ENCODE measurements at regions not wholly inside any gene's neighbourhood (a gene's known extent, or its start where the extent isn't known, plus 50 kb on each side); places are given as distances from the start of the nearest gene placed in this dataset.

- ATAC-seq (replicated peaks in 1 of 4) (no peak), DNase-seq (no peak)
- Mint-ChIP-seq H3K4me1 (no peaks in the 10 kb centered on the region), H3K4me3 (no peak overlapping the region), H3K9me3 (no peaks in the 10 kb centered on the region), H3K36me3 (no peaks in the 10 kb centered on the region), H3K27me3 (peaks cover 9 to 14% of the 10 kb centered on the region in 2 donors), H3K27ac (no peak overlapping the region)
- H3K36me3 ChIP-seq (ENCODE audit: control insufficient read depth in 2 of 2, extremely low read depth in 1 of 2, insufficient read depth in 1 of 2, low read length in 1 of 2): no peaks in the 10 kb centered on the region
- ChIA-PET CTCF (no interaction called here), POLR2A (no interaction called here)
- H3K4me3 ChIP-seq (ENCODE audit: control insufficient read depth in 1 of 2, extremely low read depth in 1 of 2, low read length in 1 of 2): no peak overlapping the region
- no CpG with 5 or more reads among the region's 3 CpGs for WGBS (ENCODE audit: insufficient coverage)
- peaks cover 0 to 8% of the 10 kb centered on the region in 2 experiments for H3K27me3 ChIP-seq (replicated peaks in 1 of 2; ENCODE audit: control insufficient read depth in 2 of 2, extremely low read depth in 1 of 2, insufficient read depth in 2 of 2, low read length in 1 of 2)
- no peaks in the 10 kb centered on the region for H3K4me1 ChIP-seq (ENCODE audit: control insufficient read depth in 1 of 2, extremely low read depth in 1 of 2, insufficient read depth in 2 of 2, low read length in 2 of 2)
- H3K27ac ChIP-seq (ENCODE audit: low read length): no peak overlapping the region
- no peaks in the 10 kb centered on the region for H3K9me3 ChIP-seq
These were observed 104.8 kb upstream of the RAB12 start for GRCh38 chr18:8504424-8504823.

GRCh38 chr18:8504880-8505435 lies 104.3 kb upstream of the RAB12 start:
- Histone ChIP-seq H3K27me3 (replicated peaks in 1 of 2; ENCODE audit: control insufficient read depth in 2 of 2, extremely low read depth in 1 of 2, insufficient read depth in 2 of 2, low read length in 1 of 2) (peaks cover 0 to 8% of the 10 kb centered on the region in 2 experiments), H3K4me3 (ENCODE audit: control insufficient read depth in 1 of 2, extremely low read depth in 1 of 2, low read length in 1 of 2) (no peak overlapping the region), H3K27ac (ENCODE audit: low read length) (no peak overlapping the region), H3K9me3 (no peaks in the 10 kb centered on the region), H3K4me1 (ENCODE audit: control insufficient read depth in 1 of 2, extremely low read depth in 1 of 2, insufficient read depth in 2 of 2, low read length in 2 of 2) (no peaks in the 10 kb centered on the region), H3K36me3 (ENCODE audit: control insufficient read depth in 2 of 2, extremely low read depth in 1 of 2, insufficient read depth in 1 of 2, low read length in 1 of 2) (no peaks in the 10 kb centered on the region)
- no peak overlapping the region for H3K4me3 Mint-ChIP-seq
- H3K27me3 Mint-ChIP-seq: peaks cover 9 to 14% of the 10 kb centered on the region in 2 donors
- no peak overlapping the region for H3K27ac Mint-ChIP-seq
- CTCF ChIA-PET: no interaction called here
- ATAC-seq (replicated peaks in 1 of 4) (no peak), DNase-seq (no peak)
- POLR2A ChIA-PET: no interaction called here
- H3K4me1 Mint-ChIP-seq: no peaks in the 10 kb centered on the region
- WGBS (ENCODE audit: insufficient coverage): 70% methylated on average over 7 of the region's 9 CpGs
- no peaks in the 10 kb centered on the region for H3K9me3 Mint-ChIP-seq
- H3K36me3 Mint-ChIP-seq: no peaks in the 10 kb centered on the region

- no peaks in the 10 kb centered on the region for H3K9me3 ChIP-seq
- ATAC-seq (replicated peaks in 1 of 4): no peak
- no peak overlapping the region for H3K27ac Mint-ChIP-seq
- no peaks in the 10 kb centered on the region for H3K36me3 Mint-ChIP-seq
- no peak overlapping the region for H3K27ac ChIP-seq (ENCODE audit: low read length)
- H3K4me1 ChIP-seq (ENCODE audit: control insufficient read depth in 1 of 2, extremely low read depth in 1 of 2, insufficient read depth in 2 of 2, low read length in 2 of 2): no peaks in the 10 kb centered on the region
- H3K27me3 Mint-ChIP-seq: peaks cover 5 to 14% of the 10 kb centered on the region in 2 donors
- H3K36me3 ChIP-seq (ENCODE audit: control insufficient read depth in 2 of 2, extremely low read depth in 1 of 2, insufficient read depth in 1 of 2, low read length in 1 of 2): no peaks in the 10 kb centered on the region
- no peak overlapping the region for H3K4me3 ChIP-seq (ENCODE audit: control insufficient read depth in 1 of 2, extremely low read depth in 1 of 2, low read length in 1 of 2)
- 89% methylated on average over 1 of the region's 10 CpGs for WGBS (ENCODE audit: insufficient coverage)
- no peaks in the 10 kb centered on the region for H3K4me1 Mint-ChIP-seq
- H3K4me3 Mint-ChIP-seq: no peak overlapping the region
- H3K9me3 Mint-ChIP-seq: no peaks in the 10 kb centered on the region
- CTCF ChIA-PET: no interaction called here
- peaks cover 0 to 8% of the 10 kb centered on the region in 2 experiments for H3K27me3 ChIP-seq (replicated peaks in 1 of 2; ENCODE audit: control insufficient read depth in 2 of 2, extremely low read depth in 1 of 2, insufficient read depth in 2 of 2, low read length in 1 of 2)
- POLR2A ChIA-PET: no interaction called here
- DNase-seq: no peak
These were observed 102.8 kb upstream of the RAB12 start for GRCh38 chr18:8506251-8507049.

- H3K27me3 ChIP-seq (replicated peaks in 1 of 2; ENCODE audit: control insufficient read depth in 2 of 2, extremely low read depth in 1 of 2, insufficient read depth in 2 of 2, low read length in 1 of 2): peaks cover 0 to 11% of the 10 kb centered on the region in 2 experiments
- no peaks in the 10 kb centered on the region for H3K9me3 ChIP-seq
- H3K27ac ChIP-seq (ENCODE audit: low read length): no peak overlapping the region
- H3K27ac Mint-ChIP-seq: no peak overlapping the region
- no peak overlapping the region for H3K4me3 ChIP-seq (ENCODE audit: control insufficient read depth in 1 of 2, extremely low read depth in 1 of 2, low read length in 1 of 2)
- DNase-seq: no peak
- H3K36me3 ChIP-seq (ENCODE audit: control insufficient read depth in 2 of 2, extremely low read depth in 1 of 2, insufficient read depth in 1 of 2, low read length in 1 of 2): no peaks in the 10 kb centered on the region
- whole genome bisulfite sequencing (ENCODE audit: insufficient coverage): no CpG with 5 or more reads among the region's 5 CpGs
- no peak for ATAC-seq (replicated peaks in 1 of 4)
- H3K4me1 Mint-ChIP-seq: no peaks in the 10 kb centered on the region
- H3K36me3 Mint-ChIP-seq: no peaks in the 10 kb centered on the region
- CTCF ChIA-PET: no interaction called here
- peaks cover under 1 to 13% of the 10 kb centered on the region in 2 donors for H3K27me3 Mint-ChIP-seq
- no peak overlapping the region for H3K4me3 Mint-ChIP-seq
- no peaks in the 10 kb centered on the region for H3K4me1 ChIP-seq (ENCODE audit: control insufficient read depth in 1 of 2, extremely low read depth in 1 of 2, insufficient read depth in 2 of 2, low read length in 2 of 2)
- POLR2A ChIA-PET: no interaction called here
- H3K9me3 Mint-ChIP-seq: no peaks in the 10 kb centered on the region
These were observed 101.9 kb upstream of the RAB12 start for GRCh38 chr18:8507361-8507760.

- Mint-ChIP-seq H3K27me3 (peaks cover 0 to 11% of the 10 kb centered on the region in 2 donors), H3K9me3 (no peaks in the 10 kb centered on the region), H3K4me1 (no peaks in the 10 kb centered on the region), H3K27ac (no peak overlapping the region), H3K36me3 (no peaks in the 10 kb centered on the region), H3K4me3 (no peak overlapping the region)
- ChIA-PET CTCF (no interaction called here), POLR2A (no interaction called here)
- Histone ChIP-seq H3K4me1 (ENCODE audit: control insufficient read depth in 1 of 2, extremely low read depth in 1 of 2, insufficient read depth in 2 of 2, low read length in 2 of 2) (no peaks in the 10 kb centered on the region), H3K9me3 (no peaks in the 10 kb centered on the region), H3K27ac (ENCODE audit: low read length) (no peak overlapping the region), H3K27me3 (replicated peaks in 1 of 2; ENCODE audit: control insufficient read depth in 2 of 2, extremely low read depth in 1 of 2, insufficient read depth in 2 of 2, low read length in 1 of 2) (peaks cover 0 to 8% of the 10 kb centered on the region in 2 experiments), H3K4me3 (ENCODE audit: control insufficient read depth in 1 of 2, extremely low read depth in 1 of 2, low read length in 1 of 2) (no peak overlapping the region), H3K36me3 (ENCODE audit: control insufficient read depth in 2 of 2, extremely low read depth in 1 of 2, insufficient read depth in 1 of 2, low read length in 1 of 2) (no peaks in the 10 kb centered on the region)
- DNase-seq (no peak), ATAC-seq (replicated peaks in 1 of 4) (no peak)
- WGBS (ENCODE audit: insufficient coverage): 69% methylated on average over 5 of the region's 10 CpGs
These were observed 101.1 kb upstream of the RAB12 start for GRCh38 chr18:8507915-8508705.

- DNase-seq (no peak), ATAC-seq (replicated peaks in 1 of 4) (no peak)
- Histone ChIP-seq H3K4me1 (ENCODE audit: control insufficient read depth in 1 of 2, extremely low read depth in 1 of 2, insufficient read depth in 2 of 2, low read length in 2 of 2) (no peaks in the 10 kb centered on the region), H3K9me3 (no peaks in the 10 kb centered on the region), H3K27me3 (replicated peaks in 1 of 2; ENCODE audit: control insufficient read depth in 2 of 2, extremely low read depth in 1 of 2, insufficient read depth in 2 of 2, low read length in 1 of 2) (peaks cover 0 to 9% of the 10 kb centered on the region in 2 experiments), H3K27ac (ENCODE audit: low read length) (no peak overlapping the region), H3K4me3 (ENCODE audit: control insufficient read depth in 1 of 2, extremely low read depth in 1 of 2, low read length in 1 of 2) (no peak overlapping the region), H3K36me3 (ENCODE audit: control insufficient read depth in 2 of 2, extremely low read depth in 1 of 2, insufficient read depth in 1 of 2, low read length in 1 of 2) (no peaks in the 10 kb centered on the region)
- Mint-ChIP-seq H3K27ac (no peak overlapping the region), H3K36me3 (no peaks in the 10 kb centered on the region), H3K4me3 (no peak overlapping the region), H3K4me1 (no peaks in the 10 kb centered on the region), H3K27me3 (peaks cover 4 to 7% of the 10 kb centered on the region in 2 donors), H3K9me3 (no peaks in the 10 kb centered on the region)
- CTCF ChIA-PET: interaction anchor here in 1 of 2 donors (0.6 kb wide), 1 partner anchor 297 kb away, joined by 3 read pairs; no protein-coding TSS in a partner anchor
- WGBS (ENCODE audit: insufficient coverage): 89% methylated on average over 5 of the region's 5 CpGs
- POLR2A ChIA-PET: no interaction called here
These were observed 96.0 kb upstream of the RAB12 start for GRCh38 chr18:8513249-8513648.

All from T-cell (primary cell).